ENCODE measurements at regions not wholly inside any gene's neighbourhood (a gene's known extent, or its start where the extent isn't known, plus 50 kb on each side); places are given as distances from the start of the nearest gene placed in this dataset.

- no peak for TF ChIP-seq POLR2AphosphoS5 (IDR thresholded peaks at IDR 0.05; ENCODE audit: low read depth, low read length)
- no peak for TF ChIP-seq REST (IDR thresholded peaks at IDR 0.05; ENCODE audit: insufficient read depth in 1 of 2, low read depth in 2 of 2, low read length in 2 of 2)
- TF ChIP-seq SIN3A (IDR thresholded peaks at IDR 0.05; ENCODE audit: borderline replicate concordance, insufficient read depth, low read length) = no peak
- TF ChIP-seq TAF1 (IDR thresholded peaks at IDR 0.05; ENCODE audit: borderline replicate concordance, insufficient read depth, low read length) = no peak
- no peak for TF ChIP-seq FOXP2 (optimal IDR thresholded peaks at IDR 0.05; ENCODE audit: borderline replicate concordance, extremely low read depth, extremely low read length, insufficient read depth)
Measured at GRCh38 chr10:5297466-5297865, 67.3 kb upstream of the UCN3 start.

Data from PFSK-1 (cell line).